OCI-LY7 (cell line): ENCODE measurements at regions not wholly inside any gene's neighbourhood (a gene's known extent, or its start where the extent isn't known, plus 50 kb on each side); places are given as distances from the start of the nearest gene placed in this dataset.

ENCODE experiments used
- BruUV-seq: library from RNA; stranded (reverse); fragments of 400-500 nt; replicated peaks from 2 replicates; lab custom pipeline; 2021; lab: Mats Ljungman, UMichigan
- CTCF ChIA-PET: fragments of 300-600 bp; sonication (Branson Sonifier 250); formaldehyde crosslinking; loops from one replicate; lab custom pipeline; 2022; ENCODE audit warnings: antibody characterized with exemption; ENCODE audit not compliant: unreplicated experiment; lab: Charles Lee
- POLR2A ChIA-PET: fragments of 300-600 bp; sonication (Branson Sonifier 250); formaldehyde crosslinking; loops from one replicate; lab custom pipeline; 2022; ENCODE audit warnings: antibody characterized with exemption; lab: Charles Lee
- DNase-seq: peaks from one replicate; pipeline ENCODE4 v3.0.0-alpha.2; 2015; ENCODE audit warnings: low spot score
- H2AFZ ChIP-seq: fragments of 200-600 bp; sonication (generic), shearing (Covaris generic); 2 replicates; pipeline ENCODE4 v1.6.1; 2014; ENCODE audit warnings: mild to moderate bottlenecking, antibody characterized with exemption, low read length, moderate library complexity
- H3K27ac ChIP-seq: fragments of 200-600 bp; sonication (generic); 2 replicates; pipeline ENCODE4 v1.5.1; 2014; ENCODE audit warnings: mixed run types, low read depth, mild to moderate bottlenecking, moderate library complexity, low read length, inconsistent platforms; ENCODE audit not compliant: poor library complexity, severe bottlenecking
- H3K36me3 ChIP-seq: fragments of 200-600 bp; sonication (generic); 2 replicates; pipeline ENCODE4 v1.6.1; 2014; ENCODE audit warnings: mild to moderate bottlenecking, antibody characterized with exemption, low read length, moderate library complexity, mixed read lengths; ENCODE audit not compliant: insufficient read depth
- H3K4me1 ChIP-seq: fragments of 200-600 bp; sonication (generic); 2 replicates; pipeline ENCODE4 v1.5.1; 2014; ENCODE audit warnings: mild to moderate bottlenecking, low read length; ENCODE audit not compliant: insufficient read depth, poor library complexity, severe bottlenecking
- H3K4me2 ChIP-seq: fragments of 200-600 bp; sonication (generic); 2 replicates; pipeline ENCODE4 v1.6.1; 2014; ENCODE audit warnings: mild to moderate bottlenecking, low read length
- H3K4me3 ChIP-seq: fragments of 200-600 bp; sonication (generic); 2 replicates; pipeline ENCODE4 v1.5.1; 2014; ENCODE audit warnings: mild to moderate bottlenecking, low read depth, low read length; ENCODE audit not compliant: poor library complexity, severe bottlenecking
- H3K79me2 ChIP-seq: fragments of 200-600 bp; sonication (generic); 2 replicates; pipeline ENCODE4 v1.6.1; 2016; ENCODE audit warnings: low read depth, mild to moderate bottlenecking, low read length, moderate library complexity, mixed read lengths; ENCODE audit not compliant: insufficient read depth
- H3K9me2 ChIP-seq: fragments of 200-600 bp; sonication (generic); 2 replicates; pipeline ENCODE4 v1.6.1; 2016; ENCODE audit warnings: mild to moderate bottlenecking, low read length, mixed read lengths; ENCODE audit not compliant: insufficient read depth
- H3K9me3 ChIP-seq: fragments of 200-600 bp; sonication (generic); 2 replicates; pipeline ENCODE4 v1.6.1; 2014; ENCODE audit warnings: mild to moderate bottlenecking, mixed run types, low read length, mixed read lengths
- H4K20me1 ChIP-seq: fragments of 200-600 bp; sonication (generic); 2 replicates; pipeline ENCODE4 v1.6.1; 2014; ENCODE audit warnings: mild to moderate bottlenecking, antibody characterized with exemption, low read length, moderate library complexity, mixed read lengths; ENCODE audit not compliant: insufficient read depth
- EZH2phosphoT487 ChIP-seq: fragments of 200-600 bp; sonication (generic); IDR thresholded peaks from 2 replicates; pipeline ENCODE4 v1.6.1; 2018; ENCODE audit warnings: low read depth, borderline replicate concordance, mild to moderate bottlenecking, mixed run types, antibody characterized with exemption, low read length, moderate library complexity, mixed read lengths
- intact Hi-C: fragments of 100-400 bp; cut with micrococcal nuclease; formaldehyde crosslinking; loops from one replicate; pipeline ENCODE4 v1.10.0; 2022; ENCODE audit not compliant: unreplicated experiment
- TF ChIP-seq, protein P1 (sequence below): fragments of 200-600 bp; sonication (generic); conservative IDR thresholded peaks from 2 replicates; pipeline ENCODE4 v1.5.1; 2014; ENCODE audit warnings: mild to moderate bottlenecking, antibody characterized with exemption, low read length, moderate library complexity, mixed read lengths

- POLR2A ChIA-PET = no interaction called here
- H3K79me2 ChIP-seq = no peaks in the 10 kb centered on the region
- no peak overlapping the region for H3K4me2 ChIP-seq
- H3K36me3 ChIP-seq = no peaks in the 10 kb centered on the region
- no peak overlapping the region for H3K4me3 ChIP-seq
- BruUV-seq = no TSS peak
- intact Hi-C loops = no loop called here
- no peaks in the 10 kb centered on the region for H3K9me2 ChIP-seq
- no peaks in the 10 kb centered on the region for H3K9me3 ChIP-seq
- no peaks in the 10 kb centered on the region for H4K20me1 ChIP-seq
- CTCF ChIA-PET = no interaction called here
- DNase-seq = no peak
- H3K4me1 ChIP-seq = no peaks in the 10 kb centered on the region
- no peak overlapping the region for H3K27ac ChIP-seq
- no peak overlapping the region for H2AFZ ChIP-seq
- TF ChIP-seq, protein P1, sequence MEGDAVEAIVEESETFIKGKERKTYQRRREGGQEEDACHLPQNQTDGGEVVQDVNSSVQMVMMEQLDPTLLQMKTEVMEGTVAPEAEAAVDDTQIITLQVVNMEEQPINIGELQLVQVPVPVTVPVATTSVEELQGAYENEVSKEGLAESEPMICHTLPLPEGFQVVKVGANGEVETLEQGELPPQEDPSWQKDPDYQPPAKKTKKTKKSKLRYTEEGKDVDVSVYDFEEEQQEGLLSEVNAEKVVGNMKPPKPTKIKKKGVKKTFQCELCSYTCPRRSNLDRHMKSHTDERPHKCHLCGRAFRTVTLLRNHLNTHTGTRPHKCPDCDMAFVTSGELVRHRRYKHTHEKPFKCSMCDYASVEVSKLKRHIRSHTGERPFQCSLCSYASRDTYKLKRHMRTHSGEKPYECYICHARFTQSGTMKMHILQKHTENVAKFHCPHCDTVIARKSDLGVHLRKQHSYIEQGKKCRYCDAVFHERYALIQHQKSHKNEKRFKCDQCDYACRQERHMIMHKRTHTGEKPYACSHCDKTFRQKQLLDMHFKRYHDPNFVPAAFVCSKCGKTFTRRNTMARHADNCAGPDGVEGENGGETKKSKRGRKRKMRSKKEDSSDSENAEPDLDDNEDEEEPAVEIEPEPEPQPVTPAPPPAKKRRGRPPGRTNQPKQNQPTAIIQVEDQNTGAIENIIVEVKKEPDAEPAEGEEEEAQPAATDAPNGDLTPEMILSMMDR = no peak
- TF ChIP-seq EZH2phosphoT487 = no peak
Observed at GRCh38 chr20:24744747-24745146, 204.3 kb upstream of the CST7 start.

GRCh38 chr20:24745206-24745605 lies 203.9 kb upstream of the CST7 start:
- no peaks in the 10 kb centered on the region for H3K79me2 ChIP-seq
- ChIA-PET POLR2A (no interaction called here), CTCF (no interaction called here)
- no peaks in the 10 kb centered on the region for H3K9me2 ChIP-seq
- no peak overlapping the region for H3K4me3 ChIP-seq
- intact Hi-C loops = no loop called here
- H2AFZ ChIP-seq = no peak overlapping the region
- H4K20me1 ChIP-seq = no peaks in the 10 kb centered on the region
- TF ChIP-seq, protein P1 = no peak
- TF ChIP-seq EZH2phosphoT487 = no peak
- no peak for DNase-seq
- no peak overlapping the region for H3K27ac ChIP-seq
- no peaks in the 10 kb centered on the region for H3K9me3 ChIP-seq
- no TSS peak for BruUV-seq
- no peaks in the 10 kb centered on the region for H3K4me1 ChIP-seq
- H3K4me2 ChIP-seq = no peak overlapping the region
- H3K36me3 ChIP-seq = no peaks in the 10 kb centered on the region

DNA sequence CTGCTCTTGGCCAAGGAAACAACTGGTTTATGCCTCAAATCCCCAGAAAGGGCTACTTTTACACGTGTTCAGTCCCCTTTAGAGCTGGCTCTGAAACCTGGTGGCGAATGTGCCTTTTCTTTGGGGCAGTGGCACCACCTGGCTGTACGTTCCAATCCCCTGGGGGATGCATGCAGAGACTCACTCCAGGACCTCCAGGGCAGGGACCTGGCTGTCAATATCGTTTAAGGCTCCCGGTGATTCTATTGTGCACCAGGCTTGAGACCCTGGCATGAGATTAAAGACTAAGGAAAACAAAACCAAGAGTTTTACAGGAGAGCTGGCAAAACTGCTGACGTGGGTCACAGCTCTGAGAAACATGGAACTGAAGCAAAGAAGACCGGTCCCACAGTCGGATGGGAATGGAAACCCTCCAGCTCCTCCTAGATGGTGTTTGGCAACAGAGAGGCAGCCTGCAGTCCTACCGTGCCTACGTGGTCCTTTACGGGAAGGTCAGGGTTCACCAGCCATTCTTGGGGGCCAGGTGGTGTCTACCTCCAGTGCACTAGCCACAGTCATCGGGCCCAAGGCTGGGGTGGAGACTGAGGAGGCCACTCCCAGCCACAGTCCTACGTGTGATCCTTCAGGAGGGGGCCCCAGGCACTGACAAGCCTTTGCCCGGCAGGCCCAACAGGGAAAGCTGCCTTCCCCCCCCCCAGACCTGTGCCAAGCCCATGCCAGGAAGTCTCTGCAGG lies 203.3 kb upstream of the CST7 start:
- intact Hi-C loops = no loop called here
- BruUV-seq = no TSS peak
- POLR2A ChIA-PET = no interaction called here

More for the DNA sequence above, 203.3 kb upstream of the CST7 start:
- Histone ChIP-seq H3K4me3 (no peak overlapping the region), H2AFZ (no peak overlapping the region), H3K27ac (no peak overlapping the region), H3K36me3 (no peaks in the 10 kb centered on the region), H3K4me2 (no peak overlapping the region), H3K79me2 (no peaks in the 10 kb centered on the region), H3K9me3 (no peaks in the 10 kb centered on the region), H3K9me2 (no peaks in the 10 kb centered on the region), H4K20me1 (no peaks in the 10 kb centered on the region), H3K4me1 (no peaks in the 10 kb centered on the region)
- CTCF ChIA-PET = no interaction called here
- TF ChIP-seq, protein P1 = no peak
- TF ChIP-seq EZH2phosphoT487 = no peak
- DNase-seq = no peak
